ENCODE measurements at regions not wholly inside any gene's neighbourhood (a gene's known extent, or its start where the extent isn't known, plus 50 kb on each side); places are given as distances from the start of the nearest gene placed in this dataset.

DNA sequence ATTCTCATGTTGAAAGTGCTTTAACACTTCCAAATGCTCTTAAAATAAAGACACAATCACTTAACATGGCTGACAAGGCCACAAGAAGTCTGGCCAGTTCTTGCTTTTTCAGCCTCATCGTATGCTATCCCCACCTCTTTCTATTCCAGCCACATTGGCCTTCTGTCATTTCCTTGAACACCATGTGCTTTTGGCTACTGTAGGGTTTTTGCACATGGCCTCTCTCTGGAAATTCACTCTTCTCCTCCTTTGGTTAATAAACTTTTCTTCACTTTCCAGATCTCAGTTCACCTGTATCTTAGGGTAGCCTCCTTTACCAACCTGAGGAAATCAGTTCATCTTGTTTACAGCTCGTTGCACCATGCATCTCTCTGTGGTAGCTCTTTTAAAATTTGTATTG, 450.5 kb upstream of the MEX3C start:
- TF ChIP-seq, protein P1, sequence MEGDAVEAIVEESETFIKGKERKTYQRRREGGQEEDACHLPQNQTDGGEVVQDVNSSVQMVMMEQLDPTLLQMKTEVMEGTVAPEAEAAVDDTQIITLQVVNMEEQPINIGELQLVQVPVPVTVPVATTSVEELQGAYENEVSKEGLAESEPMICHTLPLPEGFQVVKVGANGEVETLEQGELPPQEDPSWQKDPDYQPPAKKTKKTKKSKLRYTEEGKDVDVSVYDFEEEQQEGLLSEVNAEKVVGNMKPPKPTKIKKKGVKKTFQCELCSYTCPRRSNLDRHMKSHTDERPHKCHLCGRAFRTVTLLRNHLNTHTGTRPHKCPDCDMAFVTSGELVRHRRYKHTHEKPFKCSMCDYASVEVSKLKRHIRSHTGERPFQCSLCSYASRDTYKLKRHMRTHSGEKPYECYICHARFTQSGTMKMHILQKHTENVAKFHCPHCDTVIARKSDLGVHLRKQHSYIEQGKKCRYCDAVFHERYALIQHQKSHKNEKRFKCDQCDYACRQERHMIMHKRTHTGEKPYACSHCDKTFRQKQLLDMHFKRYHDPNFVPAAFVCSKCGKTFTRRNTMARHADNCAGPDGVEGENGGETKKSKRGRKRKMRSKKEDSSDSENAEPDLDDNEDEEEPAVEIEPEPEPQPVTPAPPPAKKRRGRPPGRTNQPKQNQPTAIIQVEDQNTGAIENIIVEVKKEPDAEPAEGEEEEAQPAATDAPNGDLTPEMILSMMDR (IDR thresholded peaks at IDR 0.05) = no peak
- TF ChIP-seq POLR2A (IDR thresholded peaks at IDR 0.05) (no peak), EP300 (IDR thresholded peaks at IDR 0.05) (no peak), POLR2AphosphoS5 (IDR thresholded peaks at IDR 0.05) (no peak)

All from stomach (tissue), 4 donors.